OCI-LY3 (cell line): ENCODE measurements at regions not wholly inside any gene's neighbourhood (a gene's known extent, or its start where the extent isn't known, plus 50 kb on each side); places are given as distances from the start of the nearest gene placed in this dataset.

Experiments used
- H2AFZ ChIP-seq: fragments of 200-600, 300-600 bp; shearing (Covaris generic); 2 replicates; pipeline ENCODE4 v1.6.0; 2014; ENCODE audit warnings: antibody characterized with exemption, low read depth, low read length
- H3K27ac ChIP-seq: fragments of 200-600, 300-600 bp; sonication (generic); 2 replicates; pipeline ENCODE4 v1.5.1; 2014; ENCODE audit warnings: mild to moderate bottlenecking, low read length, moderate library complexity, mixed read lengths
- H3K27me3 ChIP-seq: fragments of 200-600, 300-600 bp; sonication (generic); 2 replicates; pipeline ENCODE4 v1.6.1; 2014; ENCODE audit warnings: low read depth, low read length, mixed read lengths
- H3K36me3 ChIP-seq: fragments of 200-600, 300-600 bp; sonication (generic); replicated peaks from 2 replicates; pipeline ENCODE3; 2014; ENCODE audit warnings: low read depth, low read length, mixed read lengths
- H3K4me1 ChIP-seq: fragments of 300-600, 200-600 bp; sonication (generic); 2 replicates; pipeline ENCODE4 v1.6.1; 2014; ENCODE audit warnings: low read length, mixed read lengths
- H3K4me2 ChIP-seq: fragments of 200-600, 300-600 bp; sonication (generic); 2 replicates; pipeline ENCODE4 v1.6.1; 2014; ENCODE audit warnings: low read length, mixed read lengths
- H3K4me3 ChIP-seq: fragments of 300-600, 200-600 bp; sonication (generic); 2 replicates; pipeline ENCODE4 v1.5.1; 2014; ENCODE audit warnings: antibody characterized with exemption, mild to moderate bottlenecking, low read length, moderate library complexity
- H3K79me2 ChIP-seq: fragments of 300-600, 200-600 bp; shearing (Covaris generic); 2 replicates; pipeline ENCODE4 v1.6.1; 2014; ENCODE audit warnings: mild to moderate bottlenecking, low read length, mixed read lengths
- H3K9ac ChIP-seq: fragments of 300-600, 200-600 bp; shearing (Covaris generic); 2 replicates; pipeline ENCODE4 v1.6.0; 2014; ENCODE audit warnings: mild to moderate bottlenecking, low read length, moderate library complexity
- H3K9me3 ChIP-seq: fragments of 200-600, 300-600 bp; shearing (Covaris generic); 2 replicates; pipeline ENCODE4 v1.6.1; 2014; ENCODE audit warnings: low read length, mixed read lengths; ENCODE audit not compliant: insufficient read depth
- H4K20me1 ChIP-seq: fragments of 200-600, 300-600 bp; sonication (generic); 2 replicates; pipeline ENCODE4 v1.6.1; 2016; ENCODE audit warnings: low read length, mixed read lengths; ENCODE audit not compliant: insufficient read depth
- EZH2phosphoT487 ChIP-seq: fragments of 200-600 bp; shearing (Covaris generic); IDR thresholded peaks from 2 replicates; pipeline ENCODE4 v1.6.1; 2018; ENCODE audit warnings: antibody characterized with exemption, mixed run types, low read depth
- TF ChIP-seq, protein P1 (sequence below): fragments of 200-600, 300-600 bp; sonication (generic); IDR thresholded peaks from 2 replicates; pipeline ENCODE4 v1.5.1; 2014; ENCODE audit warnings: antibody characterized with exemption, low read length, low read depth

DNA sequence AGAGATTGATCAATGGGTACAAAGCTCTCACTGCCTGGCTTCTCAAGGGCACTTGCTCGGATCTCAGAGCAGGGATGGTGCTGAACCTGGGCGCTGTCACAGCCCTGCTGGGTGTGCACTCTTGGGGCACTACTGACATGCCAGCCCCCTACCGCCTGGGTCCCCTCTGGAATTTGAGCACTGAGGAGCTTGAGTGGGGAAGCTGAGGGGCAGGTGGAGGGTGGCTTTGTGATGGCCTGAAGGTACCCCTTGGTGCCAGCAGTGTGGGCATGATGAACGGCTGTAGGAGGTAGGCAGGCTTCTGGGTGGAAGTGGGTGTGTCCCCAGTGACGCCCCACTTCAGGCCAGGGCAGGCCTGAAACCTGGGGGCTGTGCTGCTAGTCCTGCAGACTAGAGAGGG lies 379.1 kb upstream of the GRID2 start:
- Histone ChIP-seq H3K4me3 (no peak overlapping the region), H3K27ac (no peak overlapping the region), H4K20me1 (no peaks in the 10 kb centered on the region), H3K4me1 (no peaks in the 10 kb centered on the region), H2AFZ (no peak overlapping the region), H3K9me3 (no peaks in the 10 kb centered on the region), H3K27me3 (no peaks in the 10 kb centered on the region), H3K36me3 (no peaks in the 10 kb centered on the region), H3K4me2 (no peak overlapping the region), H3K79me2 (no peaks in the 10 kb centered on the region), H3K9ac (no peak overlapping the region)
- TF ChIP-seq, protein P1, sequence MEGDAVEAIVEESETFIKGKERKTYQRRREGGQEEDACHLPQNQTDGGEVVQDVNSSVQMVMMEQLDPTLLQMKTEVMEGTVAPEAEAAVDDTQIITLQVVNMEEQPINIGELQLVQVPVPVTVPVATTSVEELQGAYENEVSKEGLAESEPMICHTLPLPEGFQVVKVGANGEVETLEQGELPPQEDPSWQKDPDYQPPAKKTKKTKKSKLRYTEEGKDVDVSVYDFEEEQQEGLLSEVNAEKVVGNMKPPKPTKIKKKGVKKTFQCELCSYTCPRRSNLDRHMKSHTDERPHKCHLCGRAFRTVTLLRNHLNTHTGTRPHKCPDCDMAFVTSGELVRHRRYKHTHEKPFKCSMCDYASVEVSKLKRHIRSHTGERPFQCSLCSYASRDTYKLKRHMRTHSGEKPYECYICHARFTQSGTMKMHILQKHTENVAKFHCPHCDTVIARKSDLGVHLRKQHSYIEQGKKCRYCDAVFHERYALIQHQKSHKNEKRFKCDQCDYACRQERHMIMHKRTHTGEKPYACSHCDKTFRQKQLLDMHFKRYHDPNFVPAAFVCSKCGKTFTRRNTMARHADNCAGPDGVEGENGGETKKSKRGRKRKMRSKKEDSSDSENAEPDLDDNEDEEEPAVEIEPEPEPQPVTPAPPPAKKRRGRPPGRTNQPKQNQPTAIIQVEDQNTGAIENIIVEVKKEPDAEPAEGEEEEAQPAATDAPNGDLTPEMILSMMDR, result no peak
- TF ChIP-seq EZH2phosphoT487, result no peak

DNA sequence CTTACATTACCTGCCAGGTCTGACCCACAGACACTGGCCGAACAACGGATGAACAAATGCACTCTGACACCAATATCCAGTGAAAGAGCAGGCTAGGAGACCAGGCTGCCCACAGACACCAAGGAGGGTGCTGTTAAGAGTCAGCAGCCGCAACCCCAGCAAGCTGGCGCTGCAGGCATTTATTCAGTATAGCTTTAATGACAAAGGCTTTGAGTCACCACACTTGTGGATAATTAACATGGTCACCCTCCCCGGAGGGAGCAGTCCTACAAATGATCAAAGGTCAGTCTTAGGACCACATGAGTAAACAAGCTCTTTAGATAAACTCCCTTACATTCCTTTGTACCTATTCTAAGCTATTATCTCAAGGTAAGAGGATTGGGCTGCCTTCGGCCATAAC lies 368.5 kb upstream of the GRID2 start:
- no peaks in the 10 kb centered on the region for H3K79me2 ChIP-seq
- TF ChIP-seq EZH2phosphoT487, result no peak
- TF ChIP-seq, protein P1, result no peak
- no peak overlapping the region for H3K9ac ChIP-seq
- no peak overlapping the region for H2AFZ ChIP-seq
- no peaks in the 10 kb centered on the region for H3K4me1 ChIP-seq
- H4K20me1 ChIP-seq, result no peaks in the 10 kb centered on the region
- no peaks in the 10 kb centered on the region for H3K36me3 ChIP-seq
- H3K27ac ChIP-seq, result no peak overlapping the region
- no peak overlapping the region for H3K4me3 ChIP-seq
- H3K9me3 ChIP-seq, result no peaks in the 10 kb centered on the region
- H3K4me2 ChIP-seq, result no peak overlapping the region
- H3K27me3 ChIP-seq, result no peaks in the 10 kb centered on the region

DNA sequence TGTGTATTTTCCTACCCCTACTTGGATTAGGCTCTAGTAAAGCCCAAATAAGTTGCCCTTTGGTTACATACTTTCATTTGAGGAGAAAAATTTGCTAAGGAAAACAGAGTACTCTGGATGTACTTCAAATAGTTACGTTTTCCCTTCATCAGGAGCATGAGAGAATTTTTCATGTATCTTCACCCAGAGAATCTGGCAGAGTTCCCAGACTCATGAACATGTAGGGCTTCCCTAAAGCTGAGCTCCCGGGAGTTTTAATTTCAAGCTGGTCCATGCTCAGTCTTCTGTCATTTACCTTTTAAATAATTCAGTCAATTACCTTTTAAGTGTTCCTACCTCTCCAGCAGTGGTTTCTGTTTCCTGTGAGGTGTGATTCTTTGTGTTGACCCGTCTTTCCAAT lies 367.5 kb upstream of the GRID2 start:
- H3K36me3 ChIP-seq, result no peaks in the 10 kb centered on the region
- H3K27ac ChIP-seq, result no peak overlapping the region
- no peak overlapping the region for H3K9ac ChIP-seq
- no peak overlapping the region for H3K4me3 ChIP-seq
- no peaks in the 10 kb centered on the region for H3K27me3 ChIP-seq
- H3K4me2 ChIP-seq, result no peak overlapping the region
- no peaks in the 10 kb centered on the region for H3K79me2 ChIP-seq
- no peaks in the 10 kb centered on the region for H4K20me1 ChIP-seq
- H3K4me1 ChIP-seq, result no peaks in the 10 kb centered on the region
- H3K9me3 ChIP-seq, result no peaks in the 10 kb centered on the region
- TF ChIP-seq, protein P1, result no peak
- TF ChIP-seq EZH2phosphoT487, result no peak
- no peak overlapping the region for H2AFZ ChIP-seq

DNA sequence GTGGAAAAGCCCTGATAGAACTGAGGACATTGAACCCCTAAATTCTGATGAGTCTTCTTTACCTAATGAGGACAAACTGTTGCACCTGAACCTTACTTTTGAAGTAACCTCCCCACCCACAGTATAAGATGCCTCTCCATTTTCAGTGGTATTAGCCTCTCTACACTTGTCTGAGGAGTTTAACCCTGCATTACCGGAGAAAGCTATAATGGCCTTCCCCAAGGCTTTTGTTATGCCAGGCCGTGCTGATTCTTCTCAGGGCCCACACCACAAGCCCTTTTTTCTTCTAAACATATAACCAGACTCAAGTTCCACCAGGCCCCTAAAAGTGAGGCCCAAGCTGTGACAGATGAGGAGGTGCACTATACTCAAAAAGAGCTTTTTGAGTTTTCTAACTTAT lies 345.8 kb upstream of the GRID2 start:
- Histone ChIP-seq H3K79me2 (no peaks in the 10 kb centered on the region), H3K36me3 (no peaks in the 10 kb centered on the region), H3K4me3 (no peak overlapping the region), H3K9me3 (peaks cover 8% of the 10 kb centered on the region; the same call in 1 of the 2 replicates), H3K4me2 (no peak overlapping the region), H4K20me1 (no peaks in the 10 kb centered on the region), H3K4me1 (no peaks in the 10 kb centered on the region), H3K9ac (no peak overlapping the region), H3K27me3 (no peaks in the 10 kb centered on the region), H3K27ac (no peak overlapping the region), H2AFZ (no peak overlapping the region)
- no peak for TF ChIP-seq EZH2phosphoT487
- TF ChIP-seq, protein P1, result no peak
